Endothelial cell of umbilical vein (primary cell): ENCODE measurements at regions not wholly inside any gene's neighbourhood (a gene's known extent, or its start where the extent isn't known, plus 50 kb on each side); places are given as distances from the start of the nearest gene placed in this dataset.

Source experiments
- BruUV-seq: library from RNA; stranded (reverse); fragments of 400-500 nt; replicated peaks from 2 replicates; lab custom pipeline; 2021; lab: Mats Ljungman, UMichigan
- CTCF ChIA-PET: fragments of 300-600, 350-600 bp; sonication (Branson Sonifier 250); formaldehyde crosslinking; loops from one replicate; lab custom pipeline; 2021; ENCODE audit warnings: antibody characterized with exemption, inconsistent platforms; lab: Charles Lee
- POLR2A ChIA-PET: fragments of 300-600, 350-600 bp; sonication (Branson Sonifier 250); formaldehyde crosslinking; loops from one replicate; lab custom pipeline; 2021; ENCODE audit warnings: antibody characterized with exemption, inconsistent platforms; lab: Charles Lee
- DNase-seq: peaks from one replicate; pipeline ENCODE4 v3.0.0-alpha.2; 2011; ENCODE audit warnings: low read depth, low spot score
- FAIRE-seq: peaks from 2 replicates; lab custom pipeline; 2011; peaks lifted over from hg19 to GRCh38; lab: Jason Lieb, UNC
- H2AFZ ChIP-seq: 2 replicates; pipeline ENCODE4 v1.6.0; 2012; ENCODE audit warnings: low read depth, low read length, control low read depth, inconsistent platforms
- H3K27ac ChIP-seq: 2 replicates; pipeline ENCODE4 v1.5.1; 2011; ENCODE audit warnings: low read depth, mild to moderate bottlenecking, control low read depth, low read length, moderate library complexity; ENCODE audit not compliant: insufficient read depth
- H3K27me3 ChIP-seq, 2 experiments: 2 replicates each; pipeline versions ENCODE4 v1.6.0 to v1.6.1; 2011; ENCODE audit warnings: low read length in 2 of 2, mixed read lengths in 1 of 2; ENCODE audit not compliant: control insufficient read depth in 2 of 2, insufficient read depth in 2 of 2
- H3K36me3 ChIP-seq, 2 experiments: 2 replicates in 1 of 2; 3 replicates in 1 of 2; pipeline ENCODE4 v1.5.1; 2011; ENCODE audit warnings: low read length in 2 of 2, mild to moderate bottlenecking in 1 of 2, moderate library complexity in 1 of 2; ENCODE audit not compliant: control insufficient read depth in 2 of 2, insufficient read depth in 2 of 2; ENCODE audit errors: extremely low read depth in 1 of 2
- H3K4me1 ChIP-seq: 3 replicates; pipeline ENCODE4 v1.5.1; 2011; ENCODE audit warnings: mild to moderate bottlenecking, low read length; ENCODE audit not compliant: control insufficient read depth, insufficient read depth; ENCODE audit errors: extremely low read depth
- H3K4me2 ChIP-seq: 2 replicates; pipeline ENCODE4 v1.6.1; 2011; ENCODE audit warnings: low read length, control low read depth, mixed read lengths; ENCODE audit not compliant: insufficient read depth
- H3K4me3 ChIP-seq, 3 experiments: fragments of 200-600 bp in 1 of 3; sonication (generic), shearing (Covaris generic) in 1 of 3; replicated peaks in 1 of 3; 2 replicates each; pipeline ENCODE4 v1.5.1; 2011 to 2016; ENCODE audit warnings: control low read depth in 3 of 3, low read length in 3 of 3, mild to moderate bottlenecking in 2 of 3, inconsistent platforms in 1 of 3, low read depth in 1 of 3, moderate library complexity in 1 of 3; ENCODE audit not compliant: insufficient read depth in 1 of 3
- H3K79me2 ChIP-seq: 2 replicates; pipeline ENCODE4 v1.6.0; 2012; ENCODE audit warnings: low read length, inconsistent platforms; ENCODE audit not compliant: control insufficient read depth, insufficient read depth
- H3K9ac ChIP-seq: replicated peaks from 2 replicates; pipeline ENCODE3; 2011; ENCODE audit warnings: low read length, control low read depth; ENCODE audit not compliant: insufficient read depth; ENCODE audit errors: extremely low read depth
- H3K9me1 ChIP-seq: replicated peaks from 3 replicates; pipeline ENCODE4 v1.6.0; 2011; ENCODE audit warnings: mild to moderate bottlenecking, low read length; ENCODE audit not compliant: control insufficient read depth, insufficient read depth; ENCODE audit errors: extremely low read depth
- H3K9me3 ChIP-seq: replicated peaks from 2 replicates; pipeline ENCODE4 v1.5.1; 2012; ENCODE audit warnings: low read length, inconsistent platforms; ENCODE audit not compliant: control insufficient read depth, insufficient read depth
- H4K20me1 ChIP-seq: replicated peaks from 2 replicates; pipeline ENCODE3; 2011; ENCODE audit warnings: mild to moderate bottlenecking, low read length; ENCODE audit not compliant: control insufficient read depth, insufficient read depth; ENCODE audit errors: extremely low read depth
- EZH2 ChIP-seq: IDR thresholded peaks from 2 replicates; pipeline ENCODE4 v1.6.1; 2012; ENCODE audit warnings: borderline replicate concordance, low read depth, mild to moderate bottlenecking, moderate library complexity, low read length, inconsistent platforms; ENCODE audit not compliant: severe bottlenecking
- FOS ChIP-seq: IDR thresholded peaks from 2 replicates; pipeline ENCODE4 v1.6.1; 2011; ENCODE audit warnings: mild to moderate bottlenecking, low read length, moderate library complexity, borderline replicate concordance; ENCODE audit not compliant: insufficient read depth
- GATA2 ChIP-seq: IDR thresholded peaks from 2 replicates; pipeline ENCODE4 v1.7.0; 2011; ENCODE audit warnings: low read depth, mild to moderate bottlenecking, moderate library complexity, mixed read lengths, low read length; ENCODE audit not compliant: insufficient read length, insufficient read depth
- JUN ChIP-seq: IDR thresholded peaks from 2 replicates; pipeline ENCODE4 v1.6.1; 2011; ENCODE audit warnings: borderline replicate concordance, low read depth; ENCODE audit not compliant: insufficient read length, insufficient read depth
- POLR2A ChIP-seq: IDR thresholded peaks from 2 replicates; pipeline ENCODE4 v1.6.1; 2012; ENCODE audit warnings: low read depth, mild to moderate bottlenecking, control low read depth, low read length
- POLR2AphosphoS5 ChIP-seq: IDR thresholded peaks from 2 replicates; pipeline ENCODE4 v1.6.1; 2012; ENCODE audit warnings: low read depth, mild to moderate bottlenecking, control low read depth, low read length, moderate library complexity; ENCODE audit not compliant: insufficient read depth
- dilution Hi-C: fragments of 300-500 bp; cut with MboI; formaldehyde crosslinking; loops from one replicate; pipeline ENCODE4 v1.15.0; 2019; ENCODE audit warnings: low sequenced_read_pairs; ENCODE audit not compliant: extremely low pct_ligation_motif_present
- intact Hi-C: fragments of 100-400 bp; cut with micrococcal nuclease; formaldehyde crosslinking; loops from one replicate; pipeline ENCODE4 v1.10.0; 2022
- TF ChIP-seq, protein P1 (sequence below), 2 donors: IDR thresholded peaks; 1 replicate in 1 of 2; 2 replicates in 1 of 2; pipeline ENCODE4 v1.5.1; 2011; ENCODE audit warnings: low read length in 2 of 2, mild to moderate bottlenecking in 2 of 2, moderate library complexity in 2 of 2, control low read depth in 1 of 2, inconsistent platforms in 1 of 2, low read depth in 1 of 2; ENCODE audit not compliant: insufficient read depth in 1 of 2; ENCODE audit errors: extremely low read depth in 1 of 2
- TF ChIP-seq, protein P2 (sequence below): IDR thresholded peaks from 2 replicates; pipeline ENCODE4 v1.6.1; 2011; ENCODE audit not compliant: insufficient read depth, insufficient read length

DNA sequence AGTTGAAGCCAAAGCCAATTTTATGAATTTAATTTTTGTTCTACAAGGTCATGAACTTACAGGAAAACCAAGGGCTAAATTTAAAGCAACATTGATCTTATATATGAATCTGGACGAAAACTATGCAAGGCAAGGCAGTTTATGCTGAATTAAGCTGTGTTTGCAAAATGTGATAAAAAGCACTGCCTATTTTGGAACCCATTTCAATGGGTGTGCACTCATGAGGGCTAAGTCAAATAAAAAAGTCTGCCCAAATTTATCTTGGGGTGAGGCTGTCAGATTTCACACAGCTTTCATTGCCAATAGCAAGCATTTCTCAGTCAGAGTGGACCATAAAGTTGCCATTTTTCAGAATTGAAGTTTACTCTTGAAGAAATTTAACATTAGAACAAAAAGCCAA, 199.9 kb downstream of the LURAP1L start:
- no peaks in the 10 kb centered on the region for H3K9me3 ChIP-seq
- dilution Hi-C loops (no loop called here), intact Hi-C loops (no loop called here)
- H4K20me1 ChIP-seq, result no peaks in the 10 kb centered on the region
- DNase-seq (no peak), FAIRE-seq (no peak)
- no peak overlapping the region for H2AFZ ChIP-seq
- TF ChIP-seq EZH2 (no peak), GATA2 (no peak), POLR2AphosphoS5 (no peak), JUN (no peak), POLR2A (no peak), FOS (no peak)
- TF ChIP-seq, protein P1, sequence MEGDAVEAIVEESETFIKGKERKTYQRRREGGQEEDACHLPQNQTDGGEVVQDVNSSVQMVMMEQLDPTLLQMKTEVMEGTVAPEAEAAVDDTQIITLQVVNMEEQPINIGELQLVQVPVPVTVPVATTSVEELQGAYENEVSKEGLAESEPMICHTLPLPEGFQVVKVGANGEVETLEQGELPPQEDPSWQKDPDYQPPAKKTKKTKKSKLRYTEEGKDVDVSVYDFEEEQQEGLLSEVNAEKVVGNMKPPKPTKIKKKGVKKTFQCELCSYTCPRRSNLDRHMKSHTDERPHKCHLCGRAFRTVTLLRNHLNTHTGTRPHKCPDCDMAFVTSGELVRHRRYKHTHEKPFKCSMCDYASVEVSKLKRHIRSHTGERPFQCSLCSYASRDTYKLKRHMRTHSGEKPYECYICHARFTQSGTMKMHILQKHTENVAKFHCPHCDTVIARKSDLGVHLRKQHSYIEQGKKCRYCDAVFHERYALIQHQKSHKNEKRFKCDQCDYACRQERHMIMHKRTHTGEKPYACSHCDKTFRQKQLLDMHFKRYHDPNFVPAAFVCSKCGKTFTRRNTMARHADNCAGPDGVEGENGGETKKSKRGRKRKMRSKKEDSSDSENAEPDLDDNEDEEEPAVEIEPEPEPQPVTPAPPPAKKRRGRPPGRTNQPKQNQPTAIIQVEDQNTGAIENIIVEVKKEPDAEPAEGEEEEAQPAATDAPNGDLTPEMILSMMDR (IDR thresholded peaks at IDR 0.05; ENCODE audit: extremely low read depth in 1 of 2, insufficient read depth in 1 of 2, low read depth in 1 of 2, low read length in 2 of 2), result no peak
- TF ChIP-seq, protein P2, sequence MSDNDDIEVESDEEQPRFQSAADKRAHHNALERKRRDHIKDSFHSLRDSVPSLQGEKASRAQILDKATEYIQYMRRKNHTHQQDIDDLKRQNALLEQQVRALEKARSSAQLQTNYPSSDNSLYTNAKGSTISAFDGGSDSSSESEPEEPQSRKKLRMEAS, result no peak
- no peak overlapping the region for H3K4me3 ChIP-seq
- H3K27me3 ChIP-seq, result no peaks in the 10 kb centered on the region
- POLR2A ChIA-PET, result no interaction called here
- no peak overlapping the region for H3K4me2 ChIP-seq
- no peaks in the 10 kb centered on the region for H3K9me1 ChIP-seq
- H3K4me1 ChIP-seq, result no peaks in the 10 kb centered on the region
- BruUV-seq, result no TSS peak
- H3K79me2 ChIP-seq, result no peaks in the 10 kb centered on the region
- H3K9ac ChIP-seq, result no peak overlapping the region
- no peak overlapping the region for H3K27ac ChIP-seq
- CTCF ChIA-PET, result interaction anchor here (1.0 to 1.5 kb wide), 3 partner anchors 9 to 20 kb away, joined by 3 read pairs; no protein-coding TSS in a partner anchor
- no peaks in the 10 kb centered on the region for H3K36me3 ChIP-seq
